OCI-LY1 (cell line): ENCODE measurements at regions not wholly inside any gene's neighbourhood (a gene's known extent, or its start where the extent isn't known, plus 50 kb on each side); places are given as distances from the start of the nearest gene placed in this dataset.

Source experiments
- H2AFZ ChIP-seq: fragments of 200-600 bp; sonication (generic), shearing (Covaris generic); 2 replicates; pipeline ENCODE4 v1.6.0; 2014; ENCODE audit warnings: antibody characterized with exemption, mild to moderate bottlenecking, low read length
- H3F3A ChIP-seq: fragments of 200-600 bp; sonication (generic), shearing (Covaris generic); 2 replicates; pipeline ENCODE4 v1.6.0; 2014; ENCODE audit warnings: mild to moderate bottlenecking, antibody characterized with exemption, low read length, moderate library complexity; ENCODE audit not compliant: insufficient read depth
- H3K27ac ChIP-seq: fragments of 200-600 bp; sonication (generic); 2 replicates; pipeline ENCODE4 v1.5.1; 2014; ENCODE audit warnings: low read length, mixed run types, mild to moderate bottlenecking, low read depth; ENCODE audit not compliant: poor library complexity, severe bottlenecking
- H3K27me3 ChIP-seq: fragments of 200-600 bp; sonication (generic); 2 replicates; pipeline ENCODE4 v1.6.0; 2014; ENCODE audit warnings: antibody characterized with exemption, mild to moderate bottlenecking, low read length, moderate library complexity; ENCODE audit not compliant: insufficient read depth
- H3K36me3 ChIP-seq: fragments of 200-600 bp; sonication (generic); 2 replicates; pipeline ENCODE4 v1.6.1; 2014; ENCODE audit warnings: mild to moderate bottlenecking, antibody characterized with exemption, low read length, moderate library complexity, mixed read lengths; ENCODE audit not compliant: insufficient read depth
- H3K4me1 ChIP-seq: fragments of 200-600 bp; sonication (generic); 2 replicates; pipeline ENCODE4 v1.5.1; 2014; ENCODE audit warnings: mild to moderate bottlenecking, low read length, moderate library complexity; ENCODE audit not compliant: insufficient read depth, severe bottlenecking
- H3K4me2 ChIP-seq: fragments of 200-600 bp; sonication (generic), shearing (Covaris generic); 2 replicates; pipeline ENCODE4 v1.6.1; 2014; ENCODE audit warnings: low read length
- H3K4me3 ChIP-seq: fragments of 200-600 bp; sonication (generic); 2 replicates; pipeline ENCODE4 v1.5.1; 2014; ENCODE audit warnings: low read length, low read depth, mild to moderate bottlenecking, mixed read lengths; ENCODE audit not compliant: poor library complexity, severe bottlenecking
- H3K79me2 ChIP-seq: fragments of 200-600 bp; shearing (Covaris generic); 2 replicates; pipeline ENCODE4 v1.6.1; 2016; ENCODE audit warnings: mixed run types, low read length, mixed read lengths; ENCODE audit not compliant: insufficient read depth
- H3K9ac ChIP-seq: fragments of 200-600 bp; sonication (generic), shearing (Covaris generic); 2 replicates; pipeline ENCODE4 v1.6.1; 2014; ENCODE audit warnings: mild to moderate bottlenecking, low read length, mixed read lengths
- H3K9me2 ChIP-seq: fragments of 200-600 bp; sonication (generic), shearing (Covaris generic); 2 replicates; pipeline ENCODE4 v1.6.1; 2014; ENCODE audit warnings: low read depth, mild to moderate bottlenecking, low read length, mixed read lengths
- H3K9me3 ChIP-seq: fragments of 200-600 bp; shearing (Covaris generic); 2 replicates; pipeline ENCODE4 v1.6.1; 2014; ENCODE audit warnings: low read length, mixed read lengths
- H4K20me1 ChIP-seq: fragments of 200-600 bp; sonication (generic), shearing (Covaris generic); 2 replicates; pipeline ENCODE4 v1.6.0; 2016; ENCODE audit warnings: mild to moderate bottlenecking, low read length; ENCODE audit not compliant: insufficient read depth
- CTCF ChIP-seq: fragments of 200-600 bp; sonication (generic), shearing (Covaris generic); IDR thresholded peaks from 2 replicates; pipeline ENCODE4 v1.5.1; 2017; ENCODE audit warnings: mild to moderate bottlenecking, antibody characterized with exemption, low read length, moderate library complexity, mixed read lengths
- EZH2 ChIP-seq: fragments of 200-600 bp; sonication (generic), shearing (Covaris generic); IDR thresholded peaks from 2 replicates; pipeline ENCODE4 v1.8.0; 2017; ENCODE audit warnings: borderline replicate concordance, mixed run types, mild to moderate bottlenecking, antibody characterized with exemption, low read length, moderate library complexity, mixed read lengths

- Histone ChIP-seq H3K9me2 (no peaks in the 10 kb centered on the region), H3K9ac (no peak overlapping the region), H3K27me3 (no peaks in the 10 kb centered on the region; the same call in 1 of the 2 replicates), H3K4me2 (no peak overlapping the region), H3K27ac (no peak overlapping the region), H2AFZ (no peak overlapping the region), H3K4me3 (no peak overlapping the region), H4K20me1 (no peaks in the 10 kb centered on the region), H3K36me3 (no peaks in the 10 kb centered on the region), H3K79me2 (no peaks in the 10 kb centered on the region), H3F3A (no peaks in the 10 kb centered on the region), H3K9me3 (no peaks in the 10 kb centered on the region), H3K4me1 (no peaks in the 10 kb centered on the region)
- no peak for TF ChIP-seq EZH2
- no peak for TF ChIP-seq CTCF
These were observed 152.6 kb downstream of the RPAP3 start for GRCh38 chr12:47553266-47553665.

- TF ChIP-seq CTCF (no peak), EZH2 (no peak)
- H3K36me3 ChIP-seq, result no peaks in the 10 kb centered on the region
- no peaks in the 10 kb centered on the region for H3F3A ChIP-seq
- no peaks in the 10 kb centered on the region; the same call in 1 of the 2 replicates for H3K27me3 ChIP-seq
- H3K9ac ChIP-seq, result no peak overlapping the region
- H3K4me3 ChIP-seq, result no peak overlapping the region
- no peak overlapping the region for H2AFZ ChIP-seq
- no peaks in the 10 kb centered on the region for H4K20me1 ChIP-seq
- no peak overlapping the region for H3K27ac ChIP-seq
- H3K9me3 ChIP-seq, result no peaks in the 10 kb centered on the region
- no peak overlapping the region for H3K4me2 ChIP-seq
- H3K4me1 ChIP-seq, result no peaks in the 10 kb centered on the region
- H3K9me2 ChIP-seq, result no peaks in the 10 kb centered on the region
- H3K79me2 ChIP-seq, result no peaks in the 10 kb centered on the region
These were observed 154.4 kb downstream of the RPAP3 start for GRCh38 chr12:47551426-47551851.

GRCh38 chr12:47549258-47549657 lies 156.6 kb downstream of the RPAP3 start:
- Histone ChIP-seq H3K9me2 (no peaks in the 10 kb centered on the region), H3K27ac (no peak overlapping the region), H3K4me3 (no peak overlapping the region), H3K27me3 (no peaks in the 10 kb centered on the region; the same call in 1 of the 2 replicates), H3K36me3 (no peaks in the 10 kb centered on the region), H3K9ac (no peak overlapping the region), H4K20me1 (no peaks in the 10 kb centered on the region), H3K4me2 (no peak overlapping the region), H3K79me2 (no peaks in the 10 kb centered on the region), H3K9me3 (no peaks in the 10 kb centered on the region), H2AFZ (no peak overlapping the region), H3K4me1 (no peaks in the 10 kb centered on the region), H3F3A (no peaks in the 10 kb centered on the region)
- TF ChIP-seq EZH2 (no peak), CTCF (no peak)
